ENCODE measurements at regions not wholly inside any gene's neighbourhood (a gene's known extent, or its start where the extent isn't known, plus 50 kb on each side); places are given as distances from the start of the nearest gene placed in this dataset.

- Histone ChIP-seq H4K20me1 (ENCODE audit: insufficient read depth, low read length) (no peaks in the 10 kb centered on the region), H3K9ac (ENCODE audit: insufficient read depth, low read depth, low read length) (no peak overlapping the region), H3K4me2 (ENCODE audit: low read depth, low read length) (no peak overlapping the region), H3K27ac (ENCODE audit: extremely low read length, insufficient read depth, low read length) (no peak overlapping the region), H3K36me3 (replicated peaks in 1 of 2; ENCODE audit: control insufficient read depth in 1 of 2, insufficient read depth in 2 of 2, low read length in 2 of 2) (no peaks in the 10 kb centered on the region), H3K27me3 (ENCODE audit: control insufficient read depth in 1 of 2, insufficient read depth in 2 of 2, low read length in 2 of 2) (no peaks in the 10 kb centered on the region), H3K4me3 (replicated peaks in 1 of 3; ENCODE audit: insufficient read depth in 1 of 3, low read depth in 2 of 3, low read length in 3 of 3) (no peak overlapping the region), H3K79me2 (ENCODE audit: insufficient read depth, low read length) (no peaks in the 10 kb centered on the region), H2AFZ (ENCODE audit: low read length) (no peak overlapping the region), H3K9me3 (ENCODE audit: low read length) (no peaks in the 10 kb centered on the region), H3K4me1 (ENCODE audit: insufficient read depth, low read length) (no peaks in the 10 kb centered on the region)
- ChIA-PET CTCF (ENCODE audit: low intra/inter-chr PET ratio, low total read pairs) (no interaction called here), POLR2A (no interaction called here)
- FAIRE-seq, result no peak
- no peak for ATAC-seq
- in situ Hi-C loops (cut with HindIII; ENCODE audit: extremely low pct_ligation_motif_present, low pct_unique_long_range_greater_than_20kb) (no loop called here), intact Hi-C loops (cut with micrococcal nuclease; ENCODE audit: unreplicated experiment) (no loop called here)
- DNase-seq (ENCODE audit: low spot score), result no peak
- no TSS peak for BruUV-seq (replicated peaks)
- TF ChIP-seq DZIP1 (CRISPR knock-in tag; IDR thresholded peaks at IDR 0.05), result no peak
- TF ChIP-seq MNT (IDR thresholded peaks at IDR 0.05), result peak; percentile 26; the same call in 1 of the 2 replicates
- WGBS (ENCODE audit: low lambda C conversion rate), result 10% methylated on average over 1 of the region's 1 CpG
Observed at GRCh38 chr2:223121283-223121682, 69.3 kb downstream of the KCNE4 start.

- no peaks in the 10 kb centered on the region for H3K4me1 ChIP-seq (ENCODE audit: insufficient read depth, low read length)
- ATAC-seq (no peak), DNase-seq (ENCODE audit: low spot score) (no peak), FAIRE-seq (no peak)
- no peaks in the 10 kb centered on the region for H3K79me2 ChIP-seq (ENCODE audit: insufficient read depth, low read length)
- BruUV-seq (replicated peaks), result no TSS peak
- ChIA-PET POLR2A (no interaction called here), CTCF (ENCODE audit: low intra/inter-chr PET ratio, low total read pairs) (no interaction called here)
- H4K20me1 ChIP-seq (ENCODE audit: insufficient read depth, low read length), result no peaks in the 10 kb centered on the region
- H2AFZ ChIP-seq (ENCODE audit: low read length), result no peak overlapping the region
- H3K4me3 ChIP-seq (replicated peaks in 1 of 3; ENCODE audit: insufficient read depth in 1 of 3, low read depth in 2 of 3, low read length in 3 of 3), result no peak overlapping the region
- H3K9ac ChIP-seq (ENCODE audit: insufficient read depth, low read depth, low read length), result no peak overlapping the region
- no peak overlapping the region for H3K4me2 ChIP-seq (ENCODE audit: low read depth, low read length)
- intact Hi-C loops (cut with micrococcal nuclease; ENCODE audit: unreplicated experiment), result no loop called here
- in situ Hi-C loops (cut with HindIII; ENCODE audit: extremely low pct_ligation_motif_present, low pct_unique_long_range_greater_than_20kb), result no loop called here
- no peak overlapping the region for H3K27ac ChIP-seq (ENCODE audit: extremely low read length, insufficient read depth, low read length)
- no peaks in the 10 kb centered on the region for H3K36me3 ChIP-seq (replicated peaks in 1 of 2; ENCODE audit: control insufficient read depth in 1 of 2, insufficient read depth in 2 of 2, low read length in 2 of 2)
- WGBS (ENCODE audit: low lambda C conversion rate), result 0% methylated on average over 4 of the region's 4 CpGs
- no peaks in the 10 kb centered on the region for H3K9me3 ChIP-seq (ENCODE audit: low read length)
- H3K27me3 ChIP-seq (ENCODE audit: control insufficient read depth in 1 of 2, insufficient read depth in 2 of 2, low read length in 2 of 2), result no peaks in the 10 kb centered on the region
- no peak for TF ChIP-seq ZNF281 (CRISPR knock-in tag; IDR thresholded peaks at IDR 0.05; ENCODE audit: borderline replicate concordance)
- no peak for TF ChIP-seq TCF12 (IDR thresholded peaks at IDR 0.05)
- no peak for TF ChIP-seq TCF12 (CRISPR knock-in tag; IDR thresholded peaks at IDR 0.05)
- no peak for TF ChIP-seq HNF1B (CRISPR knock-in tag; IDR thresholded peaks at IDR 0.05)
- TF ChIP-seq JUNB (CRISPR knock-in tag; IDR thresholded peaks at IDR 0.05; ENCODE audit: borderline replicate concordance), result no peak
- no peak for TF ChIP-seq ZNF460 (CRISPR knock-in tag; IDR thresholded peaks at IDR 0.05; ENCODE audit: borderline replicate concordance)
Observed at GRCh38 chr2:223122781-223123180, 70.8 kb downstream of the KCNE4 start.

Measured in HepG2 (cell line).